ENCODE measurements at regions not wholly inside any gene's neighbourhood (a gene's known extent, or its start where the extent isn't known, plus 50 kb on each side); places are given as distances from the start of the nearest gene placed in this dataset.

GRCh38 chr3:106829206-106829605, 548.0 kb upstream of the CCDC54 start:
- Histone ChIP-seq H3K27me3 (ENCODE audit: control insufficient read depth, insufficient read depth, low read length) (no peaks in the 10 kb centered on the region), H3K36me3 (ENCODE audit: control insufficient read depth, insufficient read depth, low read length) (no peaks in the 10 kb centered on the region), H3K4me3 (ENCODE audit: low read depth, low read length) (no peak overlapping the region)
- POLR2A ChIA-PET, result no interaction called here
- CTCF ChIA-PET, result interaction anchor here (1.4 kb wide), 1 partner anchor 219 kb away, joined by 3 read pairs; no protein-coding TSS in a partner anchor
- DNase-seq (ENCODE audit: low read depth), result no peak
- no peak for TF ChIP-seq CTCF (IDR thresholded peaks at IDR 0.05; ENCODE audit: insufficient read depth, low read depth, low read length)

GRCh38 chr3:106830334-106830733, 546.9 kb upstream of the CCDC54 start:
- no peaks in the 10 kb centered on the region for H3K27me3 ChIP-seq (ENCODE audit: control insufficient read depth, insufficient read depth, low read length)
- CTCF ChIA-PET, result interaction anchor here (1.4 kb wide), 1 partner anchor 220 kb away, joined by 3 read pairs; no protein-coding TSS in a partner anchor
- TF ChIP-seq CTCF (IDR thresholded peaks at IDR 0.05; ENCODE audit: insufficient read depth, low read depth, low read length), result no peak
- POLR2A ChIA-PET, result no interaction called here
- H3K36me3 ChIP-seq (ENCODE audit: control insufficient read depth, insufficient read depth, low read length), result no peaks in the 10 kb centered on the region
- no peak for DNase-seq (ENCODE audit: low read depth)
- H3K4me3 ChIP-seq (ENCODE audit: low read depth, low read length), result no peak overlapping the region

- no peak for TF ChIP-seq CTCF (IDR thresholded peaks at IDR 0.05; ENCODE audit: insufficient read depth, low read depth, low read length)
- DNase-seq (ENCODE audit: low read depth), result no peak
Observed at GRCh38 chr3:106836906-106837305, 540.3 kb upstream of the CCDC54 start.

GRCh38 chr3:106837616-106838015, 539.6 kb upstream of the CCDC54 start:
- POLR2A ChIA-PET, result no interaction called here
- no peak for TF ChIP-seq CTCF (IDR thresholded peaks at IDR 0.05; ENCODE audit: insufficient read depth, low read depth, low read length)
- CTCF ChIA-PET, result no interaction called here
- Histone ChIP-seq H3K27me3 (ENCODE audit: control insufficient read depth, insufficient read depth, low read length) (no peaks in the 10 kb centered on the region), H3K36me3 (ENCODE audit: control insufficient read depth, insufficient read depth, low read length) (no peaks in the 10 kb centered on the region), H3K4me3 (ENCODE audit: low read depth, low read length) (no peak overlapping the region)
- DNase-seq (ENCODE audit: low read depth), result no peak

More at GRCh38 chr3:106836906-106837305, 540.3 kb upstream of the CCDC54 start:
- no peaks in the 10 kb centered on the region for H3K27me3 ChIP-seq (ENCODE audit: control insufficient read depth, insufficient read depth, low read length)
- ChIA-PET POLR2A (no interaction called here), CTCF (no interaction called here)
- no peaks in the 10 kb centered on the region for H3K36me3 ChIP-seq (ENCODE audit: control insufficient read depth, insufficient read depth, low read length)
- no peak overlapping the region for H3K4me3 ChIP-seq (ENCODE audit: low read depth, low read length)

- no peak for TF ChIP-seq CTCF (IDR thresholded peaks at IDR 0.05; ENCODE audit: insufficient read depth, low read depth, low read length)
- DNase-seq (ENCODE audit: low read depth), result no peak
- POLR2A ChIA-PET, result interaction anchor here (0.6 kb wide), 1 partner anchor 45 kb away, joined by 5 read pairs; no protein-coding TSS in a partner anchor
- H3K36me3 ChIP-seq (ENCODE audit: control insufficient read depth, insufficient read depth, low read length), result no peaks in the 10 kb centered on the region
- H3K27me3 ChIP-seq (ENCODE audit: control insufficient read depth, insufficient read depth, low read length), result no peaks in the 10 kb centered on the region
- no peak overlapping the region for H3K4me3 ChIP-seq (ENCODE audit: low read depth, low read length)
- CTCF ChIA-PET, result no interaction called here
Observed at GRCh38 chr3:106839576-106840280, 537.5 kb upstream of the CCDC54 start.
